ENCODE measurements at regions not wholly inside any gene's neighbourhood (a gene's known extent, or its start where the extent isn't known, plus 50 kb on each side); places are given as distances from the start of the nearest gene placed in this dataset.

- no peak for TF ChIP-seq POLR2A (IDR thresholded peaks at IDR 0.05)
- TF ChIP-seq, protein P1, sequence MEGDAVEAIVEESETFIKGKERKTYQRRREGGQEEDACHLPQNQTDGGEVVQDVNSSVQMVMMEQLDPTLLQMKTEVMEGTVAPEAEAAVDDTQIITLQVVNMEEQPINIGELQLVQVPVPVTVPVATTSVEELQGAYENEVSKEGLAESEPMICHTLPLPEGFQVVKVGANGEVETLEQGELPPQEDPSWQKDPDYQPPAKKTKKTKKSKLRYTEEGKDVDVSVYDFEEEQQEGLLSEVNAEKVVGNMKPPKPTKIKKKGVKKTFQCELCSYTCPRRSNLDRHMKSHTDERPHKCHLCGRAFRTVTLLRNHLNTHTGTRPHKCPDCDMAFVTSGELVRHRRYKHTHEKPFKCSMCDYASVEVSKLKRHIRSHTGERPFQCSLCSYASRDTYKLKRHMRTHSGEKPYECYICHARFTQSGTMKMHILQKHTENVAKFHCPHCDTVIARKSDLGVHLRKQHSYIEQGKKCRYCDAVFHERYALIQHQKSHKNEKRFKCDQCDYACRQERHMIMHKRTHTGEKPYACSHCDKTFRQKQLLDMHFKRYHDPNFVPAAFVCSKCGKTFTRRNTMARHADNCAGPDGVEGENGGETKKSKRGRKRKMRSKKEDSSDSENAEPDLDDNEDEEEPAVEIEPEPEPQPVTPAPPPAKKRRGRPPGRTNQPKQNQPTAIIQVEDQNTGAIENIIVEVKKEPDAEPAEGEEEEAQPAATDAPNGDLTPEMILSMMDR (IDR thresholded peaks at IDR 0.05) = no peak
These were observed 181.4 kb upstream of the TLE3 start for GRCh38 chr15:70279096-70279495.

Measured in heart left ventricle (tissue), 13 donors.